SK-N-SH treated with all-trans-retinoic acid at 6 μM for 48 hours (cell line): ENCODE measurements at regions not wholly inside any gene's neighbourhood (a gene's known extent, or its start where the extent isn't known, plus 50 kb on each side); places are given as distances from the start of the nearest gene placed in this dataset.

ENCODE experiments used
- CSDC2 ChIP-seq: fragments of 250-450 bp; sonication (Bioruptor Pico); IDR thresholded peaks from 2 replicates; pipeline ENCODE4 v1.5.0; 2020; ENCODE audit warnings: mild to moderate bottlenecking, moderate library complexity
- ZNF70 ChIP-seq: fragments of 450-650 bp; formaldehyde crosslinking; IDR thresholded peaks from 2 replicates; pipeline ENCODE4 v1.5.0; 2020; ENCODE audit warnings: mild to moderate bottlenecking, moderate library complexity
- TF ChIP-seq, protein P1 (sequence below): fragments of 250-450 bp; sonication (Bioruptor Pico); IDR thresholded peaks from 2 replicates; pipeline ENCODE4 v1.8.0; 2020; ENCODE audit warnings: mild to moderate bottlenecking, moderate library complexity, borderline replicate concordance

DNA sequence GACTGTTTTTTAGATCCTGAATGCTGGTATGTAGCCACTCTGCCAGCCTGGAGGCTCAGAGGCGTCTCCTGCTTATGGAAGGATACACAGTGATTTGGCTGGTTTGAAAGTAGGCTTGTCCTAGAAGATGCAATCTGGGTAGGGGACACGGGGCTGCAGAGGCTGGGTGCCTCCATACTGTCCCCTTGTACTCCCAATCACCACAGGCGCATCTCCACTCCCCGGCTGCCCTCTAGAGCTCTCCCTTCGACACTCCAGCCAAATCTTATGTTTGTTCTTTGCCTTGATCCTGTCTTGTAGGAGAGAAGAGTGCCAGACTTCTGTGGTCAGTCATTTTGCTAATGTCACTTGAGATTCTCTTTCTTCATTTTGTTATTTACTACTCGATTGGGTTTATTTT, 168.8 kb upstream of the THRB start:
- no peak for TF ChIP-seq CSDC2
- no peak for TF ChIP-seq ZNF70 (CRISPR knock-in tag)
- TF ChIP-seq, protein P1, sequence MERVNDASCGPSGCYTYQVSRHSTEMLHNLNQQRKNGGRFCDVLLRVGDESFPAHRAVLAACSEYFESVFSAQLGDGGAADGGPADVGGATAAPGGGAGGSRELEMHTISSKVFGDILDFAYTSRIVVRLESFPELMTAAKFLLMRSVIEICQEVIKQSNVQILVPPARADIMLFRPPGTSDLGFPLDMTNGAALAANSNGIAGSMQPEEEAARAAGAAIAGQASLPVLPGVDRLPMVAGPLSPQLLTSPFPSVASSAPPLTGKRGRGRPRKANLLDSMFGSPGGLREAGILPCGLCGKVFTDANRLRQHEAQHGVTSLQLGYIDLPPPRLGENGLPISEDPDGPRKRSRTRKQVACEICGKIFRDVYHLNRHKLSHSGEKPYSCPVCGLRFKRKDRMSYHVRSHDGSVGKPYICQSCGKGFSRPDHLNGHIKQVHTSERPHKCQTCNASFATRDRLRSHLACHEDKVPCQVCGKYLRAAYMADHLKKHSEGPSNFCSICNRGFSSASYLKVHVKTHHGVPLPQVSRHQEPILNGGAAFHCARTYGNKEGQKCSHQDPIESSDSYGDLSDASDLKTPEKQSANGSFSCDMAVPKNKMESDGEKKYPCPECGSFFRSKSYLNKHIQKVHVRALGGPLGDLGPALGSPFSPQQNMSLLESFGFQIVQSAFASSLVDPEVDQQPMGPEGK (CRISPR knock-in tag) = no peak
